Stomach (tissue), 4 donors: ENCODE measurements at regions not wholly inside any gene's neighbourhood (a gene's known extent, or its start where the extent isn't known, plus 50 kb on each side); places are given as distances from the start of the nearest gene placed in this dataset.

Experiments
- EP300 ChIP-seq: sonication (generic); formaldehyde crosslinking; IDR thresholded peaks from one replicate; pipeline ENCODE4 v1.6.1; 2017; ENCODE audit warnings: antibody characterized with exemption
- TF ChIP-seq, protein P1 (sequence below), 7 experiments: fragments of 450-650 bp in 4 of 7; fragments of 200-600 bp in 3 of 7; sonication (generic) in 3 of 7; IDR thresholded peaks; one replicate each; pipeline ENCODE4 v1.5.1; 2016 to 2019; ENCODE audit warnings: antibody characterized with exemption in 7 of 7, control low read depth in 2 of 7, mild to moderate bottlenecking in 1 of 7

DNA sequence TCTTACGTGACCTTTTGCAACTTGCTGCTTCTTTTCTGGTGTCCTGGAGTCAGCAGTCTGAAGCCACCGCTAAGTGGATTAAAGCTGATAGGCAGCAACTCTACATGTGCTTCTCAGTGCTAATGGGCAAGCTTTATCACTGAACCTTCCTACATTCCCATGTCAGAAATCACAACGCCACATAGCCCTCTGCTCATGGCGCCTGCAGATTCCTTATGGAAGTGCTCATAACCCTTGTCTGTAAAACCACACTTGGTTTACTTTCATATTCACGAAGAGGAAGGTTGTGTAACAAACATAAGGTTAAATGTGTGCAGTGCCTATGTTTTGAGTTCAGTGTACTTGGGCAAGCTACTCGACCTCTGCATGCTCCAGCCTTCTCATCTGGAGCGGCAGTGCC is 319.8 kb downstream of the FBXO15 start:
- TF ChIP-seq EP300: no peak
- TF ChIP-seq, protein P1, sequence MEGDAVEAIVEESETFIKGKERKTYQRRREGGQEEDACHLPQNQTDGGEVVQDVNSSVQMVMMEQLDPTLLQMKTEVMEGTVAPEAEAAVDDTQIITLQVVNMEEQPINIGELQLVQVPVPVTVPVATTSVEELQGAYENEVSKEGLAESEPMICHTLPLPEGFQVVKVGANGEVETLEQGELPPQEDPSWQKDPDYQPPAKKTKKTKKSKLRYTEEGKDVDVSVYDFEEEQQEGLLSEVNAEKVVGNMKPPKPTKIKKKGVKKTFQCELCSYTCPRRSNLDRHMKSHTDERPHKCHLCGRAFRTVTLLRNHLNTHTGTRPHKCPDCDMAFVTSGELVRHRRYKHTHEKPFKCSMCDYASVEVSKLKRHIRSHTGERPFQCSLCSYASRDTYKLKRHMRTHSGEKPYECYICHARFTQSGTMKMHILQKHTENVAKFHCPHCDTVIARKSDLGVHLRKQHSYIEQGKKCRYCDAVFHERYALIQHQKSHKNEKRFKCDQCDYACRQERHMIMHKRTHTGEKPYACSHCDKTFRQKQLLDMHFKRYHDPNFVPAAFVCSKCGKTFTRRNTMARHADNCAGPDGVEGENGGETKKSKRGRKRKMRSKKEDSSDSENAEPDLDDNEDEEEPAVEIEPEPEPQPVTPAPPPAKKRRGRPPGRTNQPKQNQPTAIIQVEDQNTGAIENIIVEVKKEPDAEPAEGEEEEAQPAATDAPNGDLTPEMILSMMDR (IDR thresholded peaks at IDR 0.05): no peak
